DND-41 (cell line): ENCODE measurements at regions not wholly inside any gene's neighbourhood (a gene's known extent, or its start where the extent isn't known, plus 50 kb on each side); places are given as distances from the start of the nearest gene placed in this dataset.

Experiments
- EZH2 ChIP-seq: IDR thresholded peaks from 3 replicates; pipeline ENCODE4 v1.6.1; 2012; ENCODE audit warnings: borderline replicate concordance, low read depth, mild to moderate bottlenecking, moderate library complexity, low read length, inconsistent platforms; ENCODE audit not compliant: severe bottlenecking
- TF ChIP-seq, protein P1 (sequence below): IDR thresholded peaks from 2 replicates; pipeline ENCODE4 v1.5.1; 2012; ENCODE audit warnings: borderline replicate concordance, low read length, moderate library complexity, mild to moderate bottlenecking; ENCODE audit not compliant: poor library complexity, severe bottlenecking; ENCODE audit errors: extremely low read depth

DNA sequence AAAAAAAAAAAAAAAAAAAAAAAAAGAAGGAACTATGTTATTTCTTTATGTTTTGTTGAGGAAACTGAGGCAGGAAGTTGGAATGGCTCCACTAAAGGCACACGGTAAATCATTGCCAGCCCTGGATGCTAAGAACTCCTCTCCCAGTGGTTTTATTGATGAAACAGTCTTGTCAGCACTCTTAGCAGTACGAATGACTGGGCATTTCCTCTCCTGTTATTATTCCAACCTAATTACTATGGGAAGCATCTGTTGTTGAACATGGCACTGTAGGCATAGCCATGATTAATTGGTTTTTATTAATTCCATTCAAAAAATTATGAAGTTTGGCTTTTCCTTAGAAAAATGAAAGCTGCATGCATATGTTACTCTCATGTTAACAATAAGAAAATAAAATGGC is 1387.1 kb upstream of the TMEM132C start:
- TF ChIP-seq, protein P1, sequence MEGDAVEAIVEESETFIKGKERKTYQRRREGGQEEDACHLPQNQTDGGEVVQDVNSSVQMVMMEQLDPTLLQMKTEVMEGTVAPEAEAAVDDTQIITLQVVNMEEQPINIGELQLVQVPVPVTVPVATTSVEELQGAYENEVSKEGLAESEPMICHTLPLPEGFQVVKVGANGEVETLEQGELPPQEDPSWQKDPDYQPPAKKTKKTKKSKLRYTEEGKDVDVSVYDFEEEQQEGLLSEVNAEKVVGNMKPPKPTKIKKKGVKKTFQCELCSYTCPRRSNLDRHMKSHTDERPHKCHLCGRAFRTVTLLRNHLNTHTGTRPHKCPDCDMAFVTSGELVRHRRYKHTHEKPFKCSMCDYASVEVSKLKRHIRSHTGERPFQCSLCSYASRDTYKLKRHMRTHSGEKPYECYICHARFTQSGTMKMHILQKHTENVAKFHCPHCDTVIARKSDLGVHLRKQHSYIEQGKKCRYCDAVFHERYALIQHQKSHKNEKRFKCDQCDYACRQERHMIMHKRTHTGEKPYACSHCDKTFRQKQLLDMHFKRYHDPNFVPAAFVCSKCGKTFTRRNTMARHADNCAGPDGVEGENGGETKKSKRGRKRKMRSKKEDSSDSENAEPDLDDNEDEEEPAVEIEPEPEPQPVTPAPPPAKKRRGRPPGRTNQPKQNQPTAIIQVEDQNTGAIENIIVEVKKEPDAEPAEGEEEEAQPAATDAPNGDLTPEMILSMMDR: no peak
- TF ChIP-seq EZH2: no peak
